ENCODE measurements at regions not wholly inside any gene's neighbourhood (a gene's known extent, or its start where the extent isn't known, plus 50 kb on each side); places are given as distances from the start of the nearest gene placed in this dataset.

DNA sequence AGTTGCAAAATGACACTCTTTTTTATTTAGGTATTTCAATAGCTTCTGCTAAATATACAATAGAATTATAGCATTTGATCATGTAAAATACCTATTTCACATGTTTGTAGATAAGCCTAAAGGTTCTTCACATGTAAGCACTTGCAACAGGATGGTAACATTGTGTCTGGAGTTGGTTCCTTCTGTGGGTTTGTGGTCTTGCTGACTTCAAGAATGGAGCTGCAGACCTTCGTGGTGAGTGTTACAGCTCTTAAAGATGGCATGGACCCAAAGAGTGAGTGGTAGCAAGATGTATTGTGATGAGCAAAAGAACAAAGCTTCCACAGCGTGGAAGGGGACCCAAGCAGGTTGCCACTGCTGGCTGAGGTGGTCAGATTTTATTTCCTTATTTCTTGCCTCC is 246.4 kb upstream of the PDGFD start:
- H2AK5ac ChIP-seq (ENCODE audit: low read depth, low read length), result no peak overlapping the region
- H3K9ac ChIP-seq (ENCODE audit: low read depth, low read length), result no peak overlapping the region
- H3K14ac ChIP-seq (replicated peaks; ENCODE audit: low read depth, low read length), result no peak overlapping the region
- WGBS, 2 experiments (ENCODE audit: extremely low coverage in 2 of 2, insufficient read length in 1 of 2), result no CpG with 5 or more reads among the region's 2 CpGs
- intact Hi-C loops (cut with micrococcal nuclease), result no loop called here
- no peak overlapping the region for H3K18ac ChIP-seq (ENCODE audit: low read depth, low read length)
- no peak overlapping the region for H2BK5ac ChIP-seq (ENCODE audit: low read depth, low read length, poor library complexity, severe bottlenecking)
- no peak overlapping the region for H2BK15ac ChIP-seq (ENCODE audit: low read depth, low read length)
- H3K9me3 ChIP-seq (ENCODE audit: control insufficient read depth, insufficient read depth, low read length), result no peaks in the 10 kb centered on the region
- H3K4ac ChIP-seq (ENCODE audit: low read depth, low read length), result no peak overlapping the region
- H3K36me3 ChIP-seq (ENCODE audit: control insufficient read depth, insufficient read depth, low read length), result no peaks in the 10 kb centered on the region
- no peak overlapping the region for H2BK120ac ChIP-seq (ENCODE audit: low read depth, low read length)
- no peaks in the 10 kb centered on the region for H3K4me1 ChIP-seq (ENCODE audit: control insufficient read depth, insufficient read depth, low read length)
- H3K4me2 ChIP-seq (ENCODE audit: low read depth, low read length), result no peak overlapping the region
- no peak overlapping the region for H4K5ac ChIP-seq (ENCODE audit: low read depth, low read length)
- H3K27ac ChIP-seq (ENCODE audit: insufficient read depth, low read length), result no peak overlapping the region
- ATAC-seq (ENCODE audit: low read depth) (no peak), DNase-seq (no peak)
- CTCF ChIA-PET, result interaction anchor here (0.9 kb wide), 1 partner anchor 15 kb away, joined by 4 read pairs; no protein-coding TSS in a partner anchor
- H2AK9ac ChIP-seq (replicated peaks; ENCODE audit: low read depth, low read length, poor library complexity), result no peak overlapping the region
- H3K27me3 ChIP-seq (ENCODE audit: control insufficient read depth, insufficient read depth, low read length), result no peaks in the 10 kb centered on the region
- H4K91ac ChIP-seq (ENCODE audit: insufficient read depth, low read depth, low read length), result no peak overlapping the region
- BruUV-seq (replicated peaks), result no TSS peak
- no peak for TF ChIP-seq SMC3 (IDR thresholded peaks at IDR 0.05; ENCODE audit: low read depth, low read length)
- TF ChIP-seq RFX5 (IDR thresholded peaks at IDR 0.05; ENCODE audit: low read depth, low read length), result no peak
- TF ChIP-seq BHLHE40 (IDR thresholded peaks at IDR 0.05; ENCODE audit: low read depth, low read length), result no peak
- TF ChIP-seq ELK1 (IDR thresholded peaks at IDR 0.05; ENCODE audit: borderline replicate concordance, low read depth, low read length), result no peak
- no peak for TF ChIP-seq USF2 (IDR thresholded peaks at IDR 0.05; ENCODE audit: low read depth, low read length)
- TF ChIP-seq CEBPB (IDR thresholded peaks at IDR 0.05; ENCODE audit: low read depth, low read length), result no peak
- TF ChIP-seq MAFK (IDR thresholded peaks at IDR 0.05; ENCODE audit: low read depth, low read length), result no peak
- no peak for TF ChIP-seq MXI1 (IDR thresholded peaks at IDR 0.05; ENCODE audit: borderline replicate concordance, low read depth, low read length)
- no peak for TF ChIP-seq RCOR1 (IDR thresholded peaks at IDR 0.05; ENCODE audit: insufficient replicate concordance, low read length)
- no peak for TF ChIP-seq POLR2A (IDR thresholded peaks at IDR 0.05; ENCODE audit: low read depth, low read length)
- no peak for TF ChIP-seq NFE2L2 (IDR thresholded peaks at IDR 0.05; ENCODE audit: low read depth, low read length)
- TF ChIP-seq FOS (IDR thresholded peaks at IDR 0.05; ENCODE audit: low read depth, low read length), result no peak
- dilution Hi-C loops (cut with HindIII; ENCODE audit: low sequenced_read_pairs, unreplicated experiment), result no loop called here
- in situ Hi-C loops (cut with MboI; ENCODE audit: low sequenced_read_pairs), result no loop called here
- no peak overlapping the region for H2AFZ ChIP-seq (replicated peaks; ENCODE audit: low read length, poor library complexity)
- H3K9me1 ChIP-seq (ENCODE audit: insufficient read depth, low read length), result no peaks in the 10 kb centered on the region
- H3K4me3 ChIP-seq (ENCODE audit: insufficient read depth, low read depth, low read length), result no peak overlapping the region
- H3K79me1 ChIP-seq (ENCODE audit: low read depth in 1 of 2, low read length in 2 of 2), result no peaks in the 10 kb centered on the region
- no peak overlapping the region for H2BK20ac ChIP-seq (ENCODE audit: low read depth, low read length)
- no peak overlapping the region for H3K23ac ChIP-seq (ENCODE audit: low read depth, low read length)
- POLR2A ChIA-PET (ENCODE audit: unreplicated experiment), result no interaction called here
- H3K56ac ChIP-seq (ENCODE audit: extremely low read depth, insufficient read depth, low read length), result no peak overlapping the region
- no peak overlapping the region for H4K8ac ChIP-seq (ENCODE audit: low read depth in 2 of 2, low read length in 2 of 2)
- H4K20me1 ChIP-seq (ENCODE audit: insufficient read depth, low read length), result no peaks in the 10 kb centered on the region

Data from IMR-90 (cell line).